ENCODE measurements at regions not wholly inside any gene's neighbourhood (a gene's known extent, or its start where the extent isn't known, plus 50 kb on each side); places are given as distances from the start of the nearest gene placed in this dataset.

DNA sequence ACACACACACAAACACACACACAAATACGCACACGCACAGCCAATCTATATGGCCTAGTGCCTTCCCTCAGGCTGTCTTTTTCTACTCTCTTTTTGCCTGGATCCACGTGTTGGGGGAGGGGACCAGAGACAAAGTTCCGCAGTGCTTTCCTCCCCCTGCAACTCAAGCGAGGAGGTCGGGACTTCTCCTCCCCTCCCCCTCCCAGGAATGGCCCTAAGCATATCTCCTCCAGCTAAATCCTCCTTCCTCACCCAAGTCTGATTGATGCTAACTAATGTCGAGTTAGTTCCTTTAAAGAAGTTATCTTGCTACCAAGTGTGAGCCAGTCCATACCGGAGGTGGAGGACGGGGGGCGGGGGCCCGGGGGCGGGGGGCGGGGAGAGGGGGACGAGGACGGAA, 141.2 kb upstream of the ZIC3 start:
- Mint-ChIP-seq H3K36me3 (ENCODE audit: low read depth) (no peaks in the 10 kb centered on the region), H3K4me3 (peak overlapping the region; percentile 62), H3K27me3 (ENCODE audit: insufficient read depth) (peaks cover 5% of the 10 kb centered on the region), H3K9me3 (peaks cover 50% of the 10 kb centered on the region), H3K27ac (peak overlapping the region; percentile 40), H3K4me1 (peaks cover 14% of the 10 kb centered on the region)
- Histone ChIP-seq H3K36me3 (ENCODE audit: control insufficient read depth, insufficient read depth, low read length) (no peaks in the 10 kb centered on the region), H3K9ac (ENCODE audit: extremely low read depth, low read length, poor library complexity, severe bottlenecking) (peak overlapping the region; percentile 38), H3K27ac (ENCODE audit: low read depth, low read length) (no peak overlapping the region), H3K4me1 (ENCODE audit: control insufficient read depth, insufficient read depth, low read length) (no peaks in the 10 kb centered on the region), H3K9me3 (ENCODE audit: control insufficient read depth, low read length) (no peaks in the 10 kb centered on the region), H3K27me3 (ENCODE audit: control insufficient read depth, insufficient read depth, low read length, poor library complexity, severe bottlenecking) (no peaks in the 10 kb centered on the region), H3K4me3 (ENCODE audit: low read length) (peak overlapping the region; percentile 76)
- DNase-seq, result peak; percentile 79
- TF ChIP-seq, protein P1, sequence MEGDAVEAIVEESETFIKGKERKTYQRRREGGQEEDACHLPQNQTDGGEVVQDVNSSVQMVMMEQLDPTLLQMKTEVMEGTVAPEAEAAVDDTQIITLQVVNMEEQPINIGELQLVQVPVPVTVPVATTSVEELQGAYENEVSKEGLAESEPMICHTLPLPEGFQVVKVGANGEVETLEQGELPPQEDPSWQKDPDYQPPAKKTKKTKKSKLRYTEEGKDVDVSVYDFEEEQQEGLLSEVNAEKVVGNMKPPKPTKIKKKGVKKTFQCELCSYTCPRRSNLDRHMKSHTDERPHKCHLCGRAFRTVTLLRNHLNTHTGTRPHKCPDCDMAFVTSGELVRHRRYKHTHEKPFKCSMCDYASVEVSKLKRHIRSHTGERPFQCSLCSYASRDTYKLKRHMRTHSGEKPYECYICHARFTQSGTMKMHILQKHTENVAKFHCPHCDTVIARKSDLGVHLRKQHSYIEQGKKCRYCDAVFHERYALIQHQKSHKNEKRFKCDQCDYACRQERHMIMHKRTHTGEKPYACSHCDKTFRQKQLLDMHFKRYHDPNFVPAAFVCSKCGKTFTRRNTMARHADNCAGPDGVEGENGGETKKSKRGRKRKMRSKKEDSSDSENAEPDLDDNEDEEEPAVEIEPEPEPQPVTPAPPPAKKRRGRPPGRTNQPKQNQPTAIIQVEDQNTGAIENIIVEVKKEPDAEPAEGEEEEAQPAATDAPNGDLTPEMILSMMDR (conservative IDR thresholded peaks at IDR 0.05), result no peak
- 0 to 1% methylated on average over 2 to 6 of the region's 15 CpGs for WGBS, 2 experiments (ENCODE audit: insufficient coverage in 1 of 2, insufficient read length in 1 of 2)

DNA sequence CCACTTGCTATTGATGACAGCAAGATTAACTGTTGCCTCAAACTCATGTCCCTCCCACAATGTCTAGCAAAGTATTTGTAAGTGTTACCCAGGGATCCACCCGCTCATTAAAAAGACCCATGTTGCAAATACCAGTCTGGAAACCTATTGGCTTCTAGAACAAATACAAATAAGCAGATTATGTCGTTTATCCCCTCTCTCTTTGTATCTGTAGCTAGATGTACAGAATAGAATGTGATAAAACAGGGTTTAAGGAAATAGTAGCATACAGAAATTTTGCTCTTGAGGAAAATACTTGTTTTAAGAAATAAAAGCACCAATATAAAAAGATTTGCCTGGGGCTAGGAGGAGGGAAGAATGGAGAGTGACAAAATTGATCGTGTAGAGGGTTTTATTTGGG, 142.7 kb upstream of the ZIC3 start:
- H3K9ac ChIP-seq (ENCODE audit: extremely low read depth, low read length, poor library complexity, severe bottlenecking), result peak overlapping the region; percentile 38
- no peaks in the 10 kb centered on the region for H3K36me3 ChIP-seq (ENCODE audit: control insufficient read depth, insufficient read depth, low read length)
- 39% methylated on average over 2 of the region's 3 CpGs; no CpG with 5 or more reads in 1 of the 2 experiments for WGBS, 2 experiments (ENCODE audit: insufficient coverage in 1 of 2, insufficient read length in 1 of 2)
- no peaks in the 10 kb centered on the region for H3K27me3 ChIP-seq (ENCODE audit: control insufficient read depth, insufficient read depth, low read length, poor library complexity, severe bottlenecking)
- no peak for DNase-seq
- Mint-ChIP-seq H3K27ac (no peak overlapping the region), H3K36me3 (ENCODE audit: low read depth) (no peaks in the 10 kb centered on the region), H3K9me3 (peaks cover 43% of the 10 kb centered on the region), H3K27me3 (ENCODE audit: insufficient read depth) (peaks cover 5% of the 10 kb centered on the region), H3K4me1 (peaks cover 14% of the 10 kb centered on the region), H3K4me3 (no peak overlapping the region)
- no peaks in the 10 kb centered on the region for H3K4me1 ChIP-seq (ENCODE audit: control insufficient read depth, insufficient read depth, low read length)
- TF ChIP-seq, protein P1 (conservative IDR thresholded peaks at IDR 0.05), result no peak
- no peak overlapping the region for H3K27ac ChIP-seq (ENCODE audit: low read depth, low read length)
- peak overlapping the region; percentile 76 for H3K4me3 ChIP-seq (ENCODE audit: low read length)
- H3K9me3 ChIP-seq (ENCODE audit: control insufficient read depth, low read length), result no peaks in the 10 kb centered on the region

DNA sequence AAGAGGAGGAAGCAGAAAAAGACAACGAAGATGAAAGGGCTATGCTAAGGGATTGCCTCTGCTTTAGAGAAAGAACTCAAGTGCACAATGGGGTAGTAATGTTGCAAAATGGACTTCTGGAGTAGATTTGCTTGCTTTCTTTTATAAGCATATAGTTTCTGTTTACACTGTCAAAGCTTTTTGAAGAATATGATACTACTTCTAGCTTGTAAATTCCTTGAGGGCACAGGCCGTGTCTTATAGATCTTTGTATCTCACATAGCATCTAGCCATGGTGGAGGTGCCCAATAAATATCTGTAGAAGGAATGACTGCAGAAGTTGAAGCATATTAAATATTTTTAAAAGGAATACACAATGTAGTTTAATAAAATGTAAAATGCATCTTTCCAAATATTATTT, 147.8 kb upstream of the ZIC3 start:
- no peak overlapping the region for H3K27ac ChIP-seq (ENCODE audit: low read depth, low read length)
- no peak overlapping the region for H3K4me3 Mint-ChIP-seq

More for the DNA sequence above, 147.8 kb upstream of the ZIC3 start:
- H3K27ac Mint-ChIP-seq, result no peak overlapping the region
- no peak for DNase-seq
- WGBS, 2 experiments (ENCODE audit: insufficient coverage in 1 of 2, insufficient read length in 1 of 2), result 78 to 88% methylated on average over 1 of the region's 2 CpGs
- H3K36me3 ChIP-seq (ENCODE audit: control insufficient read depth, insufficient read depth, low read length), result no peaks in the 10 kb centered on the region
- H3K4me1 ChIP-seq (ENCODE audit: control insufficient read depth, insufficient read depth, low read length), result peaks cover 6% of the 10 kb centered on the region
- peaks cover 20% of the 10 kb centered on the region for H3K4me1 Mint-ChIP-seq
- H3K9me3 Mint-ChIP-seq, result peaks cover 35% of the 10 kb centered on the region
- H3K4me3 ChIP-seq (ENCODE audit: low read length), result no peak overlapping the region
- TF ChIP-seq, protein P1 (conservative IDR thresholded peaks at IDR 0.05), result no peak
- H3K27me3 ChIP-seq (ENCODE audit: control insufficient read depth, insufficient read depth, low read length, poor library complexity, severe bottlenecking), result no peaks in the 10 kb centered on the region
- H3K9me3 ChIP-seq (ENCODE audit: control insufficient read depth, low read length), result no peaks in the 10 kb centered on the region
- no peak overlapping the region for H3K9ac ChIP-seq (ENCODE audit: extremely low read depth, low read length, poor library complexity, severe bottlenecking)
- H3K36me3 Mint-ChIP-seq (ENCODE audit: low read depth), result no peaks in the 10 kb centered on the region
- no peaks in the 10 kb centered on the region for H3K27me3 Mint-ChIP-seq (ENCODE audit: insufficient read depth)

Measured in endodermal cell (in vitro differentiated cells).